Heart left ventricle (tissue), 13 donors: ENCODE measurements at regions not wholly inside any gene's neighbourhood (a gene's known extent, or its start where the extent isn't known, plus 50 kb on each side); places are given as distances from the start of the nearest gene placed in this dataset.

Experiments used
- CTCF ChIP-seq, 12 donors: fragments of 200-600 bp; sonication (generic) in 4 of 12; IDR thresholded peaks; one replicate each; pipeline versions ENCODE4 v1.5.0 to v1.8.0; 2018 to 2022; ENCODE audit warnings: antibody characterized with exemption in 12 of 12, mild to moderate bottlenecking in 5 of 12
- POLR2A ChIP-seq, 2 donors: fragments of 450-650 bp; IDR thresholded peaks; one replicate each; pipeline ENCODE4 v1.6.1; 2017; ENCODE audit warnings: antibody characterized with exemption in 2 of 2, mild to moderate bottlenecking in 2 of 2, moderate library complexity in 2 of 2
- donor health status: ischemic (EF 13 %, LVEDD 7.1; RV severe dilation, severe dysfunction).
- donor health status: DM: no; HTN: yes; CAD: no.
- donor health status: DM: no; HTN: no; CAD: no.
- donor health status: ischemic (EF 25% LVEDD 6.9; RV normal size, moderate dysfunction).
- donor health status: ischemic (EF 25% LVEDD 5.7; RV mildly dilated, moderate dysfunction).
- donor health status: ischemic (EF 35%, LVEDD 5.7; RV mildly dilated, moderate dysfunction).
- donor health status: nonischemic (EF 11% LVEDD 7.7; RV severe dilation, severe dysfunction).
- donor health status: DM: yes; HTN: yes; CAD: no.
- donor health status: PGD.
- donor health status: ischemic (EF 29% LVEDD 5.4; RV normal size, mild dysfunction).
- donor health status: nonischemic (EF 23%, LVEDD 6.1; RV moderate dilation, normal function).

DNA sequence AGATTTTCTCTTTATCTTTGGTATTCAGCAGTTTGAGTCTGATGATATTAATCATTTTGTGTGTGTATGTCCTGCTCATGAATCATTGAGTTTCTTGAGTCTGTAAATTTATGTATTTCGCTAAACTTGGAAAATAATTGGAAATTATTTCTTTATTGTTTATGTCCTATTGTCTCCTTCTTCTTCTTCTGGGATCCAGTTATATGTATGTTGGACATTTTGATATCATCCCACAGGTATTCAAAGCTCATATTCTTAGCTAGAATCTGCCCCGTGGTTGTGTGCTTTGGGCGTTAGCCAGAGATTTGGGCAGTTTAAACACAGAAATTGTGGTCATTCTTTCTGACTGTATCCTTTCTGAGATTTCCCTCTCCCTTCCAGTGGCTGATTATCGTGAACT lies 243.0 kb upstream of the SPRED2 start:
- no peak for TF ChIP-seq CTCF (IDR thresholded peaks at IDR 0.05)
- no peak for TF ChIP-seq POLR2A (IDR thresholded peaks at IDR 0.05)
